Tibial nerve (tissue), 4 donors: ENCODE measurements at regions not wholly inside any gene's neighbourhood (a gene's known extent, or its start where the extent isn't known, plus 50 kb on each side); places are given as distances from the start of the nearest gene placed in this dataset.

ENCODE experiments used
- DNase-seq, 2 donors: peaks; one replicate each; pipeline ENCODE4 v3.0.0-alpha.2; 2019; ENCODE audit warnings: low spot score in 2 of 2
- H3K27ac ChIP-seq, 4 donors: fragments of 200-600 bp; sonication (generic) in 3 of 4; one replicate each; pipeline ENCODE4 v1.5.1; 2017 to 2019; ENCODE audit warnings: mild to moderate bottlenecking in 1 of 4
- H3K27me3 ChIP-seq, 2 donors: fragments of 200-600 bp; sonication (generic) in 1 of 2; one replicate each; pipeline versions ENCODE4 v1.5.1 to v1.6.0; 2017 to 2019
- H3K36me3 ChIP-seq, 3 donors: fragments of 200-600 bp; sonication (generic); one replicate each; pipeline ENCODE4 v1.5.1; 2018 to 2019
- H3K4me1 ChIP-seq, 4 donors: fragments of 200-600 bp; sonication (generic) in 3 of 4; one replicate each; pipeline ENCODE4 v1.5.1; 2017 to 2019
- H3K4me3 ChIP-seq, 4 donors: fragments of 200-600 bp; sonication (generic) in 3 of 4; one replicate each; pipeline ENCODE4 v1.5.1; 2017 to 2019; ENCODE audit warnings: mild to moderate bottlenecking in 1 of 4, moderate library complexity in 1 of 4
- H3K9me3 ChIP-seq, 4 donors: fragments of 200-600 bp; sonication (generic) in 3 of 4; one replicate each; pipeline ENCODE4 v1.5.1; 2017 to 2019
- EP300 ChIP-seq, 2 donors: sonication (generic); formaldehyde crosslinking; IDR thresholded peaks; one replicate each; pipeline ENCODE4 v1.6.1; 2017; ENCODE audit warnings: antibody characterized with exemption in 2 of 2, mild to moderate bottlenecking in 1 of 2
- POLR2A ChIP-seq, 2 donors: fragments of 450-650 bp; IDR thresholded peaks; one replicate each; pipeline ENCODE4 v1.6.1; 2017; ENCODE audit warnings: antibody characterized with exemption in 2 of 2, mild to moderate bottlenecking in 2 of 2, moderate library complexity in 2 of 2
- WGBS, 2 donors: methylation state at CpG; one replicate each; pipeline ENCODE4 v1.1.5; 2018; 5-methylcytosine and 5-hydroxymethylcytosine counted together
- TF ChIP-seq, protein P1 (sequence below), 5 experiments: fragments of 200-600 bp in 3 of 5; fragments of 450-650 bp in 2 of 5; sonication (generic) in 3 of 5; IDR thresholded peaks; one replicate each; pipeline ENCODE4 v1.5.1; 2016 to 2019; ENCODE audit warnings: antibody characterized with exemption in 5 of 5, mild to moderate bottlenecking in 3 of 5, moderate library complexity in 2 of 5

DNA sequence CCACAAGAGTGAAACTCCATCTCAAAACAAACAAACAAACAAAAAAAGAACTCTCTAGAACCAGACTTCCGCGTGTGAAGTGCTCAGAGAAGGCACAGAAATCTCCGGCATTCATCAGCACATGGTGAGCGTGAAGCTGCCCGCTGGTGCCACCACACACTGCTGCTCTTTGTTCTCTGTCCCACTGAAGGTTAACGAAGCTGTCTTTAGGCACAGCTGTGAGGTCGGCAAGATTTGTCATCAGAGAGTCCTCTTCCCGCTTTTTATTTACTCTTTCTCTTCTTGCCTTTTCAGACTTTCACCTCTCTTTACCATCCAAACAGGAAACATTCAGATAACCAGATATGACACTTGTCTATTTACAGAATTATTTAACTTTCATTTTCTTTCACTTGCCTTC lies 115.2 kb upstream of the ARGLU1 start:
- Histone ChIP-seq H3K4me3 (no peak overlapping the region), H3K27me3 (no peaks in the 10 kb centered on the region), H3K4me1 (peaks cover 0 to 19% (median 0%) of the 10 kb centered on the region in 4 donors), H3K36me3 (no peaks in the 10 kb centered on the region), H3K9me3 (no peaks in the 10 kb centered on the region), H3K27ac (no peak overlapping the region)
- TF ChIP-seq, protein P1, sequence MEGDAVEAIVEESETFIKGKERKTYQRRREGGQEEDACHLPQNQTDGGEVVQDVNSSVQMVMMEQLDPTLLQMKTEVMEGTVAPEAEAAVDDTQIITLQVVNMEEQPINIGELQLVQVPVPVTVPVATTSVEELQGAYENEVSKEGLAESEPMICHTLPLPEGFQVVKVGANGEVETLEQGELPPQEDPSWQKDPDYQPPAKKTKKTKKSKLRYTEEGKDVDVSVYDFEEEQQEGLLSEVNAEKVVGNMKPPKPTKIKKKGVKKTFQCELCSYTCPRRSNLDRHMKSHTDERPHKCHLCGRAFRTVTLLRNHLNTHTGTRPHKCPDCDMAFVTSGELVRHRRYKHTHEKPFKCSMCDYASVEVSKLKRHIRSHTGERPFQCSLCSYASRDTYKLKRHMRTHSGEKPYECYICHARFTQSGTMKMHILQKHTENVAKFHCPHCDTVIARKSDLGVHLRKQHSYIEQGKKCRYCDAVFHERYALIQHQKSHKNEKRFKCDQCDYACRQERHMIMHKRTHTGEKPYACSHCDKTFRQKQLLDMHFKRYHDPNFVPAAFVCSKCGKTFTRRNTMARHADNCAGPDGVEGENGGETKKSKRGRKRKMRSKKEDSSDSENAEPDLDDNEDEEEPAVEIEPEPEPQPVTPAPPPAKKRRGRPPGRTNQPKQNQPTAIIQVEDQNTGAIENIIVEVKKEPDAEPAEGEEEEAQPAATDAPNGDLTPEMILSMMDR (IDR thresholded peaks at IDR 0.05), result no peak
- TF ChIP-seq EP300 (IDR thresholded peaks at IDR 0.05) (no peak), POLR2A (IDR thresholded peaks at IDR 0.05) (no peak)
- WGBS, 2 donors, result 33 to 55% methylated on average over 8 of the region's 8 CpGs
- DNase-seq, result no peak

DNA sequence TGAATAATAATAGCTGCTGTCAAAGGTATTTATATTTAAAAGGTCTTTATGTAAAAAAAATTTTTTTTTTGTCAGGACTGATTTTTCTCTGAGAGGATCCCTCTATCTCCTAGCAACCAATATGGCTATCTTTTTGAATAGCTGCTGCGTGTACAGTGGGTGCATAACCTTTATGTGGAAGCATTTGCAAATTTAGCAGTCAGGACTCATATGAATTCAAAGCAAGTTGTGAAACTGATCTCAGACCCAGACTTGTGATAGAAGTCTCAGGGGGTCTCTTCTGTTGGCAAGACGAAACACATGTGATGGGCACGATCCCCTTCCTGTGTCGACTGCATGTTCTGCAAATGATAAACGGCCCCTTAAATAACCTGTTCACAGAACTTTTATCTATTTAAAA lies 114.1 kb upstream of the ARGLU1 start:
- Histone ChIP-seq H3K4me1 (peaks cover 0 to 19% (median 0%) of the 10 kb centered on the region in 4 donors), H3K9me3 (no peaks in the 10 kb centered on the region), H3K4me3 (no peak overlapping the region), H3K27me3 (no peaks in the 10 kb centered on the region), H3K36me3 (no peaks in the 10 kb centered on the region), H3K27ac (no peak overlapping the region)
- DNase-seq, result no peak
- TF ChIP-seq, protein P1 (IDR thresholded peaks at IDR 0.05), result no peak
- TF ChIP-seq EP300 (IDR thresholded peaks at IDR 0.05) (no peak), POLR2A (IDR thresholded peaks at IDR 0.05) (no peak)
- 76 to 86% methylated on average over 5 of the region's 5 CpGs for WGBS, 2 donors

GRCh38 chr13:106681536-106681935 lies 113.6 kb upstream of the ARGLU1 start:
- no peaks in the 10 kb centered on the region for H3K36me3 ChIP-seq
- WGBS, 2 donors, result 43 to 52% methylated on average over 3 of the region's 3 CpGs
- DNase-seq, result no peak
- H3K4me3 ChIP-seq, result no peak overlapping the region
- H3K9me3 ChIP-seq, result no peaks in the 10 kb centered on the region
- H3K4me1 ChIP-seq, result peaks cover 0 to 19% (median 0%) of the 10 kb centered on the region in 4 donors
- H3K27me3 ChIP-seq, result no peaks in the 10 kb centered on the region
- no peak overlapping the region for H3K27ac ChIP-seq
- TF ChIP-seq, protein P1 (IDR thresholded peaks at IDR 0.05), result no peak
- TF ChIP-seq POLR2A (IDR thresholded peaks at IDR 0.05) (no peak), EP300 (IDR thresholded peaks at IDR 0.05) (no peak)

GRCh38 chr13:106680796-106681472 lies 113.0 kb upstream of the ARGLU1 start:
- Histone ChIP-seq H3K27ac (no peak overlapping the region), H3K27me3 (no peaks in the 10 kb centered on the region), H3K36me3 (no peaks in the 10 kb centered on the region), H3K4me3 (no peak overlapping the region), H3K9me3 (no peaks in the 10 kb centered on the region), H3K4me1 (peaks cover 0 to 19% (median 0%) of the 10 kb centered on the region in 4 donors)
- 32 to 34% methylated on average over 7 of the region's 7 CpGs for whole genome bisulfite sequencing, 2 donors
- TF ChIP-seq POLR2A (IDR thresholded peaks at IDR 0.05) (no peak), EP300 (IDR thresholded peaks at IDR 0.05) (no peak)
- TF ChIP-seq, protein P1 (IDR thresholded peaks at IDR 0.05), result no peak
- DNase-seq, result no peak

- 76 to 79% methylated on average over 5 of the region's 5 CpGs for WGBS, 2 donors
- Histone ChIP-seq H3K4me1 (peaks cover 0 to 19% (median 0%) of the 10 kb centered on the region in 4 donors), H3K9me3 (no peaks in the 10 kb centered on the region), H3K27ac (no peak overlapping the region), H3K4me3 (no peak overlapping the region), H3K36me3 (no peaks in the 10 kb centered on the region), H3K27me3 (no peaks in the 10 kb centered on the region)
- DNase-seq, result no peak
- TF ChIP-seq POLR2A (IDR thresholded peaks at IDR 0.05) (no peak), EP300 (IDR thresholded peaks at IDR 0.05) (no peak)
- TF ChIP-seq, protein P1 (IDR thresholded peaks at IDR 0.05), result no peak
These were observed 110.9 kb upstream of the ARGLU1 start for GRCh38 chr13:106678646-106679418.
